ENCODE measurements at regions not wholly inside any gene's neighbourhood (a gene's known extent, or its start where the extent isn't known, plus 50 kb on each side); places are given as distances from the start of the nearest gene placed in this dataset.

DNA sequence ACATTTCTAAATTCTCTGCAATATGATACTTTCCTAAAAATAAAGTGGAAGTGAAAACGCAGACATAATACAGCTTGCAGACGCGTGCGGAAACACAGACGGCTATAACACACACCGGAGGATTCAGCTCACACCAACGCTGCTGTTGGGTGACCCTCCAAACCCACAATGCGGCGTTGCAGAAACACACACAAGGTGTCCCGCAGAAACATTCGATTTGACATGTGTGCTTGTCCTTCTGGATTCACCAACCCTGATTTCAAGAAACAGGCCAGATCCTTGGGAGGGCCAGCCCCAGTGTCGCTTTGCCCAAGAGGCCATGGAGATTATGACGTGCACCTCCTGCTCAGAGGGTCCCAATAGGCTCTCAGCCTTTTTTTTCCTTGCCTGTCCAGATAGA lies 136.7 kb upstream of the TCERG1L start:
- TF ChIP-seq, protein P1, sequence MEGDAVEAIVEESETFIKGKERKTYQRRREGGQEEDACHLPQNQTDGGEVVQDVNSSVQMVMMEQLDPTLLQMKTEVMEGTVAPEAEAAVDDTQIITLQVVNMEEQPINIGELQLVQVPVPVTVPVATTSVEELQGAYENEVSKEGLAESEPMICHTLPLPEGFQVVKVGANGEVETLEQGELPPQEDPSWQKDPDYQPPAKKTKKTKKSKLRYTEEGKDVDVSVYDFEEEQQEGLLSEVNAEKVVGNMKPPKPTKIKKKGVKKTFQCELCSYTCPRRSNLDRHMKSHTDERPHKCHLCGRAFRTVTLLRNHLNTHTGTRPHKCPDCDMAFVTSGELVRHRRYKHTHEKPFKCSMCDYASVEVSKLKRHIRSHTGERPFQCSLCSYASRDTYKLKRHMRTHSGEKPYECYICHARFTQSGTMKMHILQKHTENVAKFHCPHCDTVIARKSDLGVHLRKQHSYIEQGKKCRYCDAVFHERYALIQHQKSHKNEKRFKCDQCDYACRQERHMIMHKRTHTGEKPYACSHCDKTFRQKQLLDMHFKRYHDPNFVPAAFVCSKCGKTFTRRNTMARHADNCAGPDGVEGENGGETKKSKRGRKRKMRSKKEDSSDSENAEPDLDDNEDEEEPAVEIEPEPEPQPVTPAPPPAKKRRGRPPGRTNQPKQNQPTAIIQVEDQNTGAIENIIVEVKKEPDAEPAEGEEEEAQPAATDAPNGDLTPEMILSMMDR (IDR thresholded peaks at IDR 0.05; ENCODE audit: control insufficient read depth, insufficient read depth, low read depth, low read length, missing control alignments) = no peak
- DNase-seq (ENCODE audit: low read depth) = no peak
- H3K4me3 ChIP-seq (ENCODE audit: control insufficient read depth, low read depth, low read length) = no peak overlapping the region

DNA sequence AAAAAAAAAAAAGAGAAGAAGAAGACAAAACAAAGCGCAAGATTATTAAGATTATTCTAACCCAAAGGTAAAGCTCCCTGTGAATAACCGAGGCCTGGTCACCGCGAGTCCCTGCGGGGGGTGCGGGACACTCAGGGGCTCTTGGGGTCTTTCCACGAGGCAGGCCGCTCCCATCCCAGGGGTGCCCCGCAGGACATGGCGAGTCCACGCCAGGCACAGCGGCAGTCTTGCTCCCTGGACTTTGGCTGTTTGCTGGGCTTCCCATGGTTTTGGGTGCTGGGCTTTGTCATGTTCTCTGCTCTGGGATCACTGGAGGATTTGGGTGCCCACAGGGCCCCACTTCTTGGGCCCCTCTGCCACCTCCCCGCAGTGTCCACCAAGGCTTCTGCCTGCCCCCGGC lies 137.4 kb upstream of the TCERG1L start:
- TF ChIP-seq, protein P1 (IDR thresholded peaks at IDR 0.05; ENCODE audit: control insufficient read depth, insufficient read depth, low read depth, low read length, missing control alignments) = no peak
- no peak overlapping the region for H3K4me3 ChIP-seq (ENCODE audit: control insufficient read depth, low read depth, low read length)
- DNase-seq (ENCODE audit: low read depth) = no peak

DNA sequence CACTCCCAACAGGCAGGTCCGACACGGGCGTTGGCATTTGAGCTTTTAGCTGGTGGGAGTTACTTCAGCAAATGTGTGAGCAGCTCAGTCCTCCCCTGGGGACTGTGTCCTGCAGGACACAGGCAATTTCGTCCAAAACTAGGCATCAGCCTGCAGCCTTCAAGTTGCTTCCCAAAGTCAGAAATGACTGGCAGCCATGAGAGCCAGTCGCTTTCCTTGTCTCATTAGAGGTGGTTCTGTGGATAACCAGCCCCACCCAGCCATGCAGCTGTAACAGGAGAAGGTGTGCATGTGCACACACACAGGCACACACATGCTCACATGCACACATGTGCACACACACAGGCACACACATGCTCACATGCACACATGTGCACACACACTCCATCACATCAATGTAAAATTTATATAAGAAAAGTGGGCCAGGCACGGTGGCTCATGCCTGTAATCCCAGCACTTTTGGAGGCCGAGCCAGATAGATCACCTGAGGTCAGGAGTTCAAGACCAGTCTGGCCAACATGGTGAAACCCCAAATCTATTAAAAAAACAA lies 138.8 kb upstream of the TCERG1L start:
- TF ChIP-seq, protein P1 (IDR thresholded peaks at IDR 0.05; ENCODE audit: control insufficient read depth, insufficient read depth, low read depth, low read length, missing control alignments) = no peak
- H3K4me3 ChIP-seq (ENCODE audit: control insufficient read depth, low read depth, low read length) = no peak overlapping the region
- no peak for DNase-seq (ENCODE audit: low read depth)

DNA sequence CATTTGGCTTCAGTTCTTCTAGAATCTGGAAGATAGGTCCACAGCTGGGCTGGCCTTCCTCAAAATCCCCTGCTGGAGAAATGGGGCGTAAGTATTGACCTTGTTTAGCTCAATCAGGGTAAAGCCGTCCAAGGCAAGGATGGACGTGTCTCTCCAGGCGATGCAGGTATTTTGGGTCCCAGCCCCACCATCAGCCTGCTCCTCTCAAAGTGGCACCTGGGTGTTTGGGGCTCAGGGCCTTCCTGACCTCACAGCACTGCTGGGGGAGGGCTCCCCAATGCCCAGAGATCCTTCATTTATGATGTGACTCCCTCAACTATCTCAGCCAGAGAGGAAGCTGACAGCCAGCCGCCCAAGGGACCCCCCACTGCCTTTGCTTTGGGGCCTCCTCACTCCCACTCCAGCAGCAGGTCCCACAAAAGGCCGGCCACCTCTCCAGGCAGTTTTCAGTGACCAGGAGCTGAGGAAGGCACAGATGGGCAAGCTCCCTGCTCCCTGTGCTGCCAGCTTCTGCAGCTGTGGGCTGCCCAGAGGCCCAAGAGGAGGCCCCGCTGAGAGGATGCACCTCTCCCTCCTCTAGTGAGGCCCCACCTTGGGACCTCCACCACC lies 140.0 kb upstream of the TCERG1L start:
- TF ChIP-seq, protein P1 (IDR thresholded peaks at IDR 0.05; ENCODE audit: control insufficient read depth, insufficient read depth, low read depth, low read length, missing control alignments) = no peak
- DNase-seq (ENCODE audit: low read depth) = no peak
- no peak overlapping the region for H3K4me3 ChIP-seq (ENCODE audit: control insufficient read depth, low read depth, low read length)

DNA sequence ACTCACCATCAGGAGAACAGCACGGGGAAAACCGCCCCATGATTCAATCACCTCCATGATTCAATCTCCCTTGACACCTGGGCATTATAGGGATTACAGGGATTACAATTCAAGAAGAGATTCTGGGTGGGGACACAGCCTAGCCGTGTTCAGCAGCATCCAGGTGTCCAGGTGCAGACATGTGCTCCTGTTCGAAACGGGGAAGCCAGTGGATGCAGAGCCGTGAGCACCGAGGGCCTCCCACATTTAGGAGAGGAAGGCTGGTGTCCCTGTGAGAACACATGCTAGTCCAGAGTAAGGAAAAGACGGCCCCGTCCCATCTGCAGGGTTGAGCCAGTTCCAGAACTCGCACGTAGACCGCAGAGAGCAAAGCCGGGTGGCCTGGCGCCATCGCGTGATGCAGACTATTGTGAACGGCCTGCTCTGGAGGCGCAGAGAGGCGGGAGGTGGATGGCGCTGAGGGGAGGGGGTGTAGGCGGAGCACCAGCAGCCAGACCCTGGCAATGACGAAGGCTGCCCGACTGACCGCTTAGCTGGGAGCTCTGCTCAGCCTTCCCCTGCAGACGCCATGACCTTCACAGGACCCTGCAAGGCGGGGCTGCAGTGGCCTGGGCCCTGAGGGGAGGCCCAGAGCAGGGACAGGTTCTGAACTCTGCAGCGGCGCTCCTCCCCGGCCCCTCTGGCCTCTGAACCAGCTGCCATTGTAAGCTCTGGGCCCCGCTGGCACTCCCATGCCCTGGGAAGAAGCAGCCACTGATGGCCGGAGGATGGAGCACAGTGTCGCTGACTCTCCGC lies 141.6 kb upstream of the TCERG1L start:
- TF ChIP-seq, protein P1 (IDR thresholded peaks at IDR 0.05; ENCODE audit: control insufficient read depth, insufficient read depth, low read depth, low read length, missing control alignments) = no peak
- no peak overlapping the region for H3K4me3 ChIP-seq (ENCODE audit: control insufficient read depth, low read depth, low read length)
- no peak for DNase-seq (ENCODE audit: low read depth)

DNA sequence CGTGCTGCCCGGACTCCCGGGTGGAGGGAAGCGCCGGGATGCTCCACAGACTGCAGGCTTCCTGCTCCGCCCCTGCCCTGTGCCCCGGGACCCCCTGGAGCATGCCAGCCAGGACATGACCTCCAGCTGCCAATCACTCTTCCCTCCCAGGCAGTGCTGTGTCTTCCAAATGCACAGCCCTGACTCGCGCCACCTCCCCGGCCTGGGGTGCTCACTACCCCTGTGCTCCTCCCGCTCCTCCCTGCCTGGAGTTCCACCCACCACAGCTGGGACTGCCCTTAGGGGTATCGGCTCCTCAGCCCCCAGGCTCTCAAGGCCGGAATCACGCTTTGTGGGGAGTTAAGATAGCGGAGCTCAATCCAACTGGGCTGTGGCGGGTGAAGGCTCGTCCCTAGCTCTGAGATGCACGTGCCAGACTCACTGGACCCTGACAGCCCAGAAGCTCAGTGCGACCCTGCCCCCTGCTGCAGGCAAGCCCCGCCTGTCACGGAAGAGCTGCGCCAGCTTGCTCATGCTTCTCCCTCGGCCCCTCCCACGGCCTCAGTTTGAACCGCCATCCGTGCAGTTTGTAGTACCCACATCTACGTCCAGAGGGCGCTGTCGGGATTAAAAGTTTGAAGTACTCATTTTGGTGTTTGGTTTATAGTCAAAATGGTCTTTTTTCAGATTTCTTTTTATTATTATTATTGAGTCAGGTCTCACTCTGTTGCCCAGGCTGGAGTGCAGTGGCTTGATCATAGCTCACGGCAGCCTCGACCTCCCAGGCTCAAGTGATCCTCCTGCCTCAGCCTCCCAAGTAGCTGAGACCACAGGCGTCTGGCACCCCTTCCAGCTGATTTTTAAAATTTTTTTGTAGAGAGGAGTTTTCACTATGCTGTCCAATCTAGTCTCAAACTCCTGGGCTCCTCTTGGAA lies 142.5 kb upstream of the TCERG1L start:
- TF ChIP-seq, protein P1 (IDR thresholded peaks at IDR 0.05; ENCODE audit: control insufficient read depth, insufficient read depth, low read depth, low read length, missing control alignments) = peak; percentile 13
- H3K4me3 ChIP-seq (ENCODE audit: control insufficient read depth, low read depth, low read length) = no peak overlapping the region
- no peak for DNase-seq (ENCODE audit: low read depth)

Measured in AG09309 (cell line).